Neural progenitor cell (in vitro differentiated cells): ENCODE measurements at regions not wholly inside any gene's neighbourhood (a gene's known extent, or its start where the extent isn't known, plus 50 kb on each side); places are given as distances from the start of the nearest gene placed in this dataset.

Experiments used
- DNase-seq: peaks from one replicate; pipeline ENCODE4 v3.0.0-alpha.2; 2016; ENCODE audit warnings: low spot score
- H2AFZ ChIP-seq: fragments of 200-600 bp; sonication (generic); replicated peaks from 2 replicates; pipeline ENCODE4 v1.6.1; 2016; ENCODE audit warnings: antibody characterized with exemption
- H3F3A ChIP-seq: fragments of 200-600 bp; sonication (generic); 2 replicates; pipeline ENCODE4 v1.6.1; 2016; ENCODE audit warnings: antibody characterized with exemption, low read depth
- H3K27ac ChIP-seq: fragments of 200-600 bp; sonication (generic); 2 replicates; pipeline ENCODE4 v1.5.1; 2016; ENCODE audit warnings: mild to moderate bottlenecking
- H3K27me3 ChIP-seq: fragments of 200-600 bp; sonication (generic); 2 replicates; pipeline ENCODE4 v1.6.1; 2016; ENCODE audit warnings: mild to moderate bottlenecking, moderate library complexity
- H3K36me3 ChIP-seq: fragments of 200-600 bp; sonication (generic); 2 replicates; pipeline ENCODE4 v1.5.1; 2016
- H3K4me1 ChIP-seq: fragments of 200-600 bp; sonication (generic); 2 replicates; pipeline ENCODE4 v1.6.1; 2016; ENCODE audit warnings: mixed run types
- H3K4me2 ChIP-seq: fragments of 200-600 bp; sonication (generic); 2 replicates; pipeline ENCODE4 v1.6.1; 2016
- H3K4me3 ChIP-seq: fragments of 200-600 bp; sonication (generic); 2 replicates; pipeline ENCODE4 v1.5.1; 2016
- H3K79me2 ChIP-seq: fragments of 200-600 bp; sonication (generic); 2 replicates; pipeline ENCODE4 v1.6.1; 2016; ENCODE audit warnings: low read depth
- H3K9ac ChIP-seq: fragments of 200-600 bp; sonication (generic); 2 replicates; pipeline ENCODE4 v1.6.1; 2016
- H3K9me3 ChIP-seq: fragments of 200-600 bp; sonication (generic); 2 replicates; pipeline ENCODE4 v1.5.1; 2016; ENCODE audit warnings: low read depth
- H4K20me1 ChIP-seq: fragments of 200-600 bp; sonication (generic); 2 replicates; pipeline ENCODE4 v1.6.1; 2016; ENCODE audit warnings: low read depth
- H3K27ac Mint-ChIP-seq: 3 replicates; pipeline ENCODE4 v1.8.0; 2021; ENCODE audit warnings: mixed read lengths
- H3K27me3 Mint-ChIP-seq: 2 replicates; pipeline ENCODE4 v1.8.0; 2022; ENCODE audit warnings: low read depth, mild to moderate bottlenecking, inconsistent platforms, moderate library complexity, mixed read lengths; ENCODE audit not compliant: insufficient read depth
- H3K36me3 Mint-ChIP-seq: 3 replicates; pipeline ENCODE4 v1.8.0; 2021; ENCODE audit warnings: mixed read lengths
- H3K4me1 Mint-ChIP-seq: 3 replicates; pipeline ENCODE4 v1.8.0; 2021; ENCODE audit warnings: mixed read lengths
- H3K4me3 Mint-ChIP-seq: 3 replicates; pipeline ENCODE4 v1.8.0; 2021; ENCODE audit warnings: mild to moderate bottlenecking, moderate library complexity, mixed read lengths
- H3K9me3 Mint-ChIP-seq: 3 replicates; pipeline ENCODE4 v1.8.0; 2020; ENCODE audit warnings: mixed read lengths
- CTCF ChIP-seq: fragments of 200-600 bp; sonication (generic); IDR thresholded peaks from 2 replicates; pipeline ENCODE4 v1.5.1; 2017; ENCODE audit warnings: antibody characterized with exemption, mild to moderate bottlenecking
- EZH2 ChIP-seq: fragments of 200-600 bp; sonication (generic); IDR thresholded peaks from 2 replicates; pipeline ENCODE4 v1.6.1; 2017; ENCODE audit warnings: antibody characterized with exemption, mild to moderate bottlenecking, moderate library complexity
- EZH2phosphoT487 ChIP-seq: fragments of 200-600 bp; sonication (generic); IDR thresholded peaks from 2 replicates; pipeline ENCODE4 v1.6.1; 2017; ENCODE audit warnings: antibody characterized with exemption

- Histone ChIP-seq H3K79me2 (no peaks in the 10 kb centered on the region), H2AFZ (no peak overlapping the region), H3K27me3 (peaks cover 35% of the 10 kb centered on the region), H3K9ac (no peak overlapping the region), H3K4me3 (no peak overlapping the region), H3K4me1 (no peaks in the 10 kb centered on the region), H4K20me1 (no peaks in the 10 kb centered on the region), H3F3A (no peaks in the 10 kb centered on the region), H3K4me2 (no peak overlapping the region), H3K9me3 (no peaks in the 10 kb centered on the region), H3K27ac (no peak overlapping the region), H3K36me3 (no peaks in the 10 kb centered on the region)
- H3K4me3 Mint-ChIP-seq = no peak overlapping the region
- H3K27me3 Mint-ChIP-seq = no peaks in the 10 kb centered on the region
- H3K9me3 Mint-ChIP-seq = no peaks in the 10 kb centered on the region
- no peak overlapping the region for H3K27ac Mint-ChIP-seq
- peaks cover 3% of the 10 kb centered on the region for H3K4me1 Mint-ChIP-seq
- no peak for DNase-seq
- TF ChIP-seq EZH2phosphoT487 = no peak
- no peak for TF ChIP-seq CTCF
- no peak for TF ChIP-seq EZH2
- no peaks in the 10 kb centered on the region for H3K36me3 Mint-ChIP-seq
Measured at GRCh38 chr6:2447318-2447920, 202.0 kb upstream of the GMDS start.

- no peak overlapping the region for H3K4me2 ChIP-seq
- Mint-ChIP-seq H3K9me3 (no peaks in the 10 kb centered on the region), H3K27ac (no peak overlapping the region), H3K4me1 (no peaks in the 10 kb centered on the region), H3K27me3 (no peaks in the 10 kb centered on the region), H3K4me3 (no peak overlapping the region), H3K36me3 (no peaks in the 10 kb centered on the region)
- H2AFZ ChIP-seq = no peak overlapping the region
- no peak overlapping the region for H3K27ac ChIP-seq
- H4K20me1 ChIP-seq = no peaks in the 10 kb centered on the region
- H3K4me3 ChIP-seq = no peak overlapping the region
- H3K27me3 ChIP-seq = no peaks in the 10 kb centered on the region
- no peaks in the 10 kb centered on the region for H3K79me2 ChIP-seq
- no peaks in the 10 kb centered on the region for H3K9me3 ChIP-seq
- TF ChIP-seq EZH2phosphoT487 (no peak), CTCF (no peak), EZH2 (no peak)
- no peak overlapping the region for H3K9ac ChIP-seq
- H3K4me1 ChIP-seq = no peaks in the 10 kb centered on the region
- no peaks in the 10 kb centered on the region for H3F3A ChIP-seq
- H3K36me3 ChIP-seq = no peaks in the 10 kb centered on the region
- DNase-seq = no peak
Measured at GRCh38 chr6:2441601-2442475, 196.4 kb upstream of the GMDS start.

DNA sequence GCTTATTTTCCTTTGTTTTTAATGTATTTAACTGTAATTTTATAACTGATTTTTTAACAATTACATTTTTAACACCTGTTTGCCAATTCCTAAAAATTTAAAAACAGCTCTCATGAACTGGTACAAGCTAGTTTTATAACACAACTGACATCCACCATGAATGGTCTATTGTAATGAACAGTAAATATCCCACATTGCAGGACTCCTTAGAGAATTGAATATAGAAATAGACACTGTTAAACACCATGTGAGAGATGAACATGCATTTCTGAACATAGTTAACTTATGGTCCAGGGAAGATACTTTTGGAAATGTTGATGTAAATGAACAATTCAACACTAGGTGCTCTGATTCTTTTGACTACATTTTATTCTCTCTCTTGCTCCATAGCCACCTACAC lies 195.1 kb upstream of the GMDS start:
- DNase-seq = no peak
- Histone ChIP-seq H3K9me3 (no peaks in the 10 kb centered on the region), H2AFZ (no peak overlapping the region), H3F3A (no peaks in the 10 kb centered on the region), H3K4me1 (no peaks in the 10 kb centered on the region), H4K20me1 (no peaks in the 10 kb centered on the region), H3K27ac (no peak overlapping the region), H3K27me3 (no peaks in the 10 kb centered on the region), H3K79me2 (no peaks in the 10 kb centered on the region), H3K36me3 (no peaks in the 10 kb centered on the region), H3K4me2 (no peak overlapping the region), H3K9ac (no peak overlapping the region), H3K4me3 (no peak overlapping the region)
- H3K4me1 Mint-ChIP-seq = no peaks in the 10 kb centered on the region
- H3K27ac Mint-ChIP-seq = no peak overlapping the region
- H3K4me3 Mint-ChIP-seq = no peak overlapping the region
- no peaks in the 10 kb centered on the region for H3K36me3 Mint-ChIP-seq
- H3K9me3 Mint-ChIP-seq = no peaks in the 10 kb centered on the region
- no peaks in the 10 kb centered on the region for H3K27me3 Mint-ChIP-seq
- TF ChIP-seq CTCF (no peak), EZH2phosphoT487 (no peak), EZH2 (no peak)
